ENCODE measurements at regions not wholly inside any gene's neighbourhood (a gene's known extent, or its start where the extent isn't known, plus 50 kb on each side); places are given as distances from the start of the nearest gene placed in this dataset.
A peak's percentile ranks its signal among the peaks of the same experiment; 100 is the strongest.

- no peak overlapping the region for H2BK5ac ChIP-seq (ENCODE audit: low read depth, low read length)
- H2BK20ac ChIP-seq (ENCODE audit: low read length): no peak overlapping the region
- CTCF ChIA-PET (ENCODE audit: partially characterized antibody): no interaction called here
These were observed 1325.2 kb upstream of the DDX18 start for GRCh38 chr2:116489292-116489691.

More at GRCh38 chr2:116489292-116489691, 1325.2 kb upstream of the DDX18 start:
- no peak overlapping the region for H4K91ac ChIP-seq (replicated peaks; ENCODE audit: insufficient read length, low read length)
- no peak overlapping the region for H2BK120ac ChIP-seq (replicated peaks; ENCODE audit: low read depth, low read length)
- H3K27ac ChIP-seq (ENCODE audit: low read depth, low read length): no peak overlapping the region
- H3K4ac ChIP-seq (replicated peaks; ENCODE audit: insufficient read length, low read depth, low read length): no peak overlapping the region
- H3K27me3 ChIP-seq (replicated peaks in 1 of 4; ENCODE audit: control insufficient read depth in 3 of 4, extremely low read depth in 1 of 4, insufficient read depth in 3 of 4, low read length in 3 of 4): no peaks in the 10 kb centered on the region
- 0 out of 4 replicates have a peak, but pooled peaks cover 0 to 2% of the 10 kb centered on the region in 2 experiments for H3K9me3 ChIP-seq (ENCODE audit: insufficient read depth in 2 of 2, low read depth in 1 of 2, low read length in 1 of 2)
- H3K4me1 ChIP-seq (replicated peaks in 1 of 4; ENCODE audit: control insufficient read depth in 3 of 4, insufficient read depth in 4 of 4, low read length in 3 of 4): no peaks in the 10 kb centered on the region
- H4K8ac ChIP-seq (ENCODE audit: extremely low read depth, insufficient read depth, low read length): no peak overlapping the region
- H2BK12ac ChIP-seq (ENCODE audit: low read depth, low read length): no peak overlapping the region
- no peak overlapping the region for H3K9ac ChIP-seq (replicated peaks in 1 of 4; ENCODE audit: extremely low read depth in 1 of 4, low read depth in 3 of 4, low read length in 3 of 4)
- H3K36me3 ChIP-seq (ENCODE audit: control insufficient read depth in 2 of 4, insufficient read depth in 4 of 4, low read length in 3 of 4): no peaks in the 10 kb centered on the region
- H3K4me3 ChIP-seq (ENCODE audit: extremely low read depth in 1 of 4, insufficient read depth in 2 of 4, low read depth in 3 of 4, low read length in 4 of 4): no peak overlapping the region
- no peak overlapping the region for H3K4me2 ChIP-seq (ENCODE audit: insufficient read depth in 1 of 2, low read depth in 2 of 2, low read length in 2 of 2)
- no peaks in the 10 kb centered on the region for H3K23me2 ChIP-seq (ENCODE audit: low read depth, low read length)
- no peak overlapping the region for H2AK5ac ChIP-seq (ENCODE audit: low read depth, low read length)
- 94% methylated on average over 6 of the region's 6 CpGs; no CpG with 5 or more reads in 1 of the 2 experiments for WGBS, 2 experiments (ENCODE audit: extremely low coverage in 1 of 2, insufficient coverage in 1 of 2, insufficient read length in 1 of 2, insufficient replicate concordance in 2 of 2, low coverage in 1 of 2, low lambda C conversion rate in 2 of 2, missing lambda C conversion rate in 1 of 2)
- TF ChIP-seq MAFK (IDR thresholded peaks at IDR 0.05; ENCODE audit: low read depth, low read length) (peak; percentile 43; the same call in 1 of the 2 replicates), MAX (IDR thresholded peaks at IDR 0.05) (no peak), BRCA1 (IDR thresholded peaks at IDR 0.05; ENCODE audit: low read depth, low read length) (no peak), TBP (IDR thresholded peaks at IDR 0.05; ENCODE audit: low read depth, low read length) (no peak), RNF2 (IDR thresholded peaks at IDR 0.05; ENCODE audit: borderline replicate concordance, low read depth, low read length, missing control alignments, poor library complexity, severe bottlenecking) (no peak)
- H3K79me2 ChIP-seq (ENCODE audit: control insufficient read depth in 1 of 2, insufficient read depth in 2 of 2, low read length in 2 of 2): no peaks in the 10 kb centered on the region
- no peak overlapping the region for H3K18ac ChIP-seq (ENCODE audit: extremely low read depth, low read length)
- H3K14ac ChIP-seq (ENCODE audit: insufficient read length): no peak overlapping the region
- H3K56ac ChIP-seq (replicated peaks; ENCODE audit: insufficient read length, low read depth, low read length): no peak overlapping the region
- POLR2A ChIA-PET (ENCODE audit: partially characterized antibody): no interaction called here
- no peaks in the 10 kb centered on the region for H4K20me1 ChIP-seq (replicated peaks in 1 of 2; ENCODE audit: control insufficient read depth in 1 of 2, insufficient read depth in 2 of 2, low read length in 2 of 2)
- DNase-seq (ENCODE audit: low read depth in 1 of 2, low spot score in 2 of 2) (no peak), FAIRE-seq (no peak)
- H2AFZ ChIP-seq (ENCODE audit: low read length): no peak overlapping the region
- no peak overlapping the region for H4K5ac ChIP-seq (ENCODE audit: insufficient read length, low read depth, low read length)
- no peak overlapping the region for H3K23ac ChIP-seq (ENCODE audit: insufficient read length)
- H3K79me1 ChIP-seq (ENCODE audit: low read depth, low read length): no peaks in the 10 kb centered on the region
- H2BK15ac ChIP-seq (ENCODE audit: low read length): no peak overlapping the region

All from H1 (cell line).